H9 (cell line): ENCODE measurements at regions not wholly inside any gene's neighbourhood (a gene's known extent, or its start where the extent isn't known, plus 50 kb on each side); places are given as distances from the start of the nearest gene placed in this dataset.

Source experiments
- DNase-seq: peaks from one replicate; pipeline ENCODE4 v3.0.0-alpha.2; 2017
- H2AFZ ChIP-seq: one replicate; pipeline ENCODE4 v1.6.1; 2013; ENCODE audit warnings: mild to moderate bottlenecking, low read length, control low read depth, moderate library complexity
- H2AK5ac ChIP-seq: 2 replicates; pipeline ENCODE4 v1.6.1; 2013; ENCODE audit warnings: low read length, control low read depth, mixed read lengths; ENCODE audit not compliant: insufficient read length
- H2BK120ac ChIP-seq: one replicate; pipeline ENCODE4 v1.6.1; 2013; ENCODE audit warnings: low read depth, mild to moderate bottlenecking, low read length, control low read depth, inconsistent platforms; ENCODE audit not compliant: poor library complexity, severe bottlenecking
- H2BK12ac ChIP-seq: 2 replicates; pipeline ENCODE4 v1.6.1; 2013; ENCODE audit warnings: low read length, control low read depth, mixed read lengths, low read depth; ENCODE audit not compliant: insufficient read length
- H2BK15ac ChIP-seq: 2 replicates; pipeline ENCODE4 v1.6.1; 2013; ENCODE audit warnings: low read depth, low read length, control low read depth
- H2BK20ac ChIP-seq: one replicate; pipeline ENCODE4 v1.6.1; 2013; ENCODE audit warnings: low read depth, mild to moderate bottlenecking, low read length, control low read depth, inconsistent platforms; ENCODE audit not compliant: poor library complexity, severe bottlenecking
- H2BK5ac ChIP-seq: 2 replicates; pipeline ENCODE4 v1.6.1; 2013; ENCODE audit warnings: low read length, control low read depth, mixed read lengths; ENCODE audit not compliant: insufficient read length
- H3K14ac ChIP-seq: 2 replicates; pipeline ENCODE4 v1.6.1; 2013; ENCODE audit warnings: low read length, control low read depth; ENCODE audit not compliant: insufficient read depth
- H3K18ac ChIP-seq: 2 replicates; pipeline ENCODE4 v1.6.1; 2013; ENCODE audit warnings: low read depth, mild to moderate bottlenecking, mixed read lengths, low read length, control low read depth; ENCODE audit not compliant: insufficient read length
- H3K23ac ChIP-seq: 2 replicates; pipeline ENCODE4 v1.6.1; 2013; ENCODE audit warnings: low read length, control low read depth, mixed read lengths, low read depth; ENCODE audit not compliant: insufficient read length
- H3K23me2 ChIP-seq: 2 replicates; pipeline ENCODE4 v1.6.1; 2013; ENCODE audit warnings: low read depth, mild to moderate bottlenecking, mixed read lengths, low read length, control low read depth; ENCODE audit not compliant: insufficient read length, poor library complexity, severe bottlenecking
- H3K27ac ChIP-seq: 2 replicates; pipeline ENCODE4 v1.5.1; 2013; ENCODE audit warnings: low read length, control low read depth, mixed read lengths, low read depth; ENCODE audit not compliant: insufficient read length
- H3K27me3 ChIP-seq: 2 replicates; pipeline ENCODE4 v1.6.1; 2013; ENCODE audit warnings: low read length, control low read depth, inconsistent platforms; ENCODE audit not compliant: insufficient read depth
- H3K4ac ChIP-seq: 2 replicates; pipeline ENCODE4 v1.6.1; 2013; ENCODE audit warnings: low read depth, mild to moderate bottlenecking, control low read depth, inconsistent platforms, low read length, moderate library complexity
- H3K4me1 ChIP-seq: 2 replicates; pipeline ENCODE4 v1.6.1; 2013; ENCODE audit warnings: low read length, control low read depth, inconsistent platforms; ENCODE audit not compliant: insufficient read depth
- H3K4me2 ChIP-seq: 2 replicates; pipeline ENCODE4 v1.6.1; 2013; ENCODE audit warnings: low read length, control low read depth, mixed read lengths; ENCODE audit not compliant: insufficient read length, insufficient read depth
- H3K56ac ChIP-seq: 2 replicates; pipeline ENCODE4 v1.6.1; 2013; ENCODE audit warnings: low read depth, mild to moderate bottlenecking, mixed read lengths, low read length, control low read depth; ENCODE audit not compliant: insufficient read length
- H3K79me1 ChIP-seq: 2 replicates; pipeline ENCODE4 v1.6.1; 2013; ENCODE audit warnings: low read depth, mild to moderate bottlenecking, moderate library complexity, low read length, control low read depth, inconsistent platforms; ENCODE audit not compliant: insufficient read depth, poor library complexity, severe bottlenecking
- H3K79me2 ChIP-seq: 2 replicates; pipeline ENCODE4 v1.6.1; 2013; ENCODE audit warnings: low read length, control low read depth, inconsistent platforms; ENCODE audit not compliant: insufficient read depth
- H3K9ac ChIP-seq: 2 replicates; pipeline ENCODE4 v1.6.1; 2013; ENCODE audit warnings: low read length, control low read depth, mixed read lengths; ENCODE audit not compliant: insufficient read length; ENCODE audit errors: extremely low read depth
- H3K9me3 ChIP-seq: one replicate; pipeline ENCODE4 v1.6.1; 2013; ENCODE audit warnings: low read depth, low read length, inconsistent platforms; ENCODE audit not compliant: control insufficient read depth
- H3T11ph ChIP-seq: one replicate; pipeline ENCODE4 v1.6.1; 2013; ENCODE audit warnings: mild to moderate bottlenecking, low read length, control low read depth, inconsistent platforms
- H4K20me1 ChIP-seq: one replicate; pipeline ENCODE4 v1.6.1; 2013; ENCODE audit not compliant: control insufficient read depth, insufficient read length, insufficient read depth
- H4K5ac ChIP-seq: 2 replicates; pipeline ENCODE4 v1.6.1; 2013; ENCODE audit warnings: low read depth, mild to moderate bottlenecking, mixed read lengths, low read length, control low read depth; ENCODE audit not compliant: insufficient read length
- H4K8ac ChIP-seq: replicated peaks from 2 replicates; pipeline ENCODE4 v1.6.1; 2013; ENCODE audit warnings: low read length, control low read depth, mixed read lengths, low read depth; ENCODE audit not compliant: insufficient read length
- H4K91ac ChIP-seq: 2 replicates; pipeline ENCODE4 v1.6.1; 2013; ENCODE audit warnings: low read depth, mild to moderate bottlenecking, moderate library complexity, mixed read lengths, low read length, control low read depth; ENCODE audit not compliant: insufficient read length
- H3K27ac Mint-ChIP-seq, 3 experiments: 2 replicates in 2 of 3; 3 replicates in 1 of 3; pipeline ENCODE4 v1.8.0; 2020 to 2021; ENCODE audit warnings: mixed read lengths in 3 of 3, mild to moderate bottlenecking in 1 of 3, moderate library complexity in 1 of 3
- H3K27me3 Mint-ChIP-seq: 2 replicates; pipeline ENCODE4 v1.8.0; 2021; ENCODE audit warnings: low read depth, mild to moderate bottlenecking, moderate library complexity, mixed read lengths
- H3K36me3 Mint-ChIP-seq, 3 experiments: 2 replicates in 2 of 3; 3 replicates in 1 of 3; pipeline ENCODE4 v1.8.0; 2020 to 2021; ENCODE audit warnings: low read depth in 3 of 3, mixed read lengths in 3 of 3; ENCODE audit not compliant: insufficient read depth in 1 of 3
- H3K4me1 Mint-ChIP-seq, 2 experiments: 2 replicates each; pipeline ENCODE4 v1.8.0; 2020; ENCODE audit warnings: mixed read lengths in 2 of 2
- H3K4me3 Mint-ChIP-seq, 2 experiments: 2 replicates in 1 of 2; 3 replicates in 1 of 2; pipeline ENCODE4 v1.8.0; 2020 to 2021; ENCODE audit warnings: mild to moderate bottlenecking in 2 of 2, mixed read lengths in 2 of 2, moderate library complexity in 1 of 2
- H3K9me3 Mint-ChIP-seq, 2 experiments: 2 replicates in 1 of 2; 3 replicates in 1 of 2; pipeline ENCODE4 v1.8.0; 2020; ENCODE audit warnings: mild to moderate bottlenecking in 2 of 2, mixed read lengths in 2 of 2, moderate library complexity in 1 of 2
- WGBS: extraction: QIAGEN DNeasy Blood & Tissue Kit; methylation state at CpG from one replicate; pipeline ENCODE4 v1.1.7; 2013; ENCODE audit warnings: missing lambda C conversion rate, low lambda C conversion rate, mixed read lengths; ENCODE audit not compliant: insufficient read length; ENCODE audit errors: extremely low coverage; 5-methylcytosine and 5-hydroxymethylcytosine counted together
- TF ChIP-seq, protein P1 (sequence below): fragments of 200-600 bp; sonication (generic); conservative IDR thresholded peaks from 3 replicates; pipeline ENCODE4 v1.8.0; 2021; ENCODE audit warnings: antibody characterized with exemption, mild to moderate bottlenecking

DNA sequence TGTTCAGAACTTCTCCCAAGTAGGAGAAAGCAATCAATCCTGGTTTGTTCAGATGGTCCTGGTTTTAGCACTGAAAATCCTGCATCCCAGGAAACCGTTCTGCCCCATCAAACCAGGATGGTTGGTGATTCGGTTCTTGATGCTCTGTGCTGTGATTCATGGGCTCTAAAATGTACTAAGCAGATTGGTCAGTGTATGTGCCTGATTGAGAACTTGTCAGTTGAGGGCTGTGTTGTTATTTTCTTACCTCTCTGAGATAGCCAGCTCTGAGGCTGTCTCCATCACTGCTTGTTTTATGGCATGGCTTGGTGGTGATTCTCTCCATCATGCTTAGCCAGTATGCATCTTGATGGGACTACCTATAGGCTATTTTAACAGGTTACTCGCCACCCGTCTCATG, 246.9 kb upstream of the RBFOX1 start:
- no peak overlapping the region for H3K56ac ChIP-seq
- no peaks in the 10 kb centered on the region for H3K9me3 Mint-ChIP-seq
- H3K4me1 Mint-ChIP-seq: peaks cover 16 to 34% of the 10 kb centered on the region in 2 experiments
- no peak overlapping the region for H4K8ac ChIP-seq
- H4K5ac ChIP-seq: no peak overlapping the region
- no peak overlapping the region for H3K23ac ChIP-seq
- no peak overlapping the region for H2BK15ac ChIP-seq
- no peaks in the 10 kb centered on the region for H3K23me2 ChIP-seq
- WGBS: no CpG with 5 or more reads among the region's 4 CpGs
- no peak overlapping the region for H2BK12ac ChIP-seq
- no peak overlapping the region for H2BK120ac ChIP-seq
- TF ChIP-seq, protein P1, sequence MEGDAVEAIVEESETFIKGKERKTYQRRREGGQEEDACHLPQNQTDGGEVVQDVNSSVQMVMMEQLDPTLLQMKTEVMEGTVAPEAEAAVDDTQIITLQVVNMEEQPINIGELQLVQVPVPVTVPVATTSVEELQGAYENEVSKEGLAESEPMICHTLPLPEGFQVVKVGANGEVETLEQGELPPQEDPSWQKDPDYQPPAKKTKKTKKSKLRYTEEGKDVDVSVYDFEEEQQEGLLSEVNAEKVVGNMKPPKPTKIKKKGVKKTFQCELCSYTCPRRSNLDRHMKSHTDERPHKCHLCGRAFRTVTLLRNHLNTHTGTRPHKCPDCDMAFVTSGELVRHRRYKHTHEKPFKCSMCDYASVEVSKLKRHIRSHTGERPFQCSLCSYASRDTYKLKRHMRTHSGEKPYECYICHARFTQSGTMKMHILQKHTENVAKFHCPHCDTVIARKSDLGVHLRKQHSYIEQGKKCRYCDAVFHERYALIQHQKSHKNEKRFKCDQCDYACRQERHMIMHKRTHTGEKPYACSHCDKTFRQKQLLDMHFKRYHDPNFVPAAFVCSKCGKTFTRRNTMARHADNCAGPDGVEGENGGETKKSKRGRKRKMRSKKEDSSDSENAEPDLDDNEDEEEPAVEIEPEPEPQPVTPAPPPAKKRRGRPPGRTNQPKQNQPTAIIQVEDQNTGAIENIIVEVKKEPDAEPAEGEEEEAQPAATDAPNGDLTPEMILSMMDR: no peak
- no peak overlapping the region for H4K91ac ChIP-seq
- H3K27ac Mint-ChIP-seq: no peak overlapping the region
- no peak for DNase-seq
- no peak overlapping the region for H3K4me2 ChIP-seq
- H2BK20ac ChIP-seq: no peak overlapping the region
- no peaks in the 10 kb centered on the region for H3K27me3 ChIP-seq
- H3K4me3 Mint-ChIP-seq: no peak overlapping the region
- H3T11ph ChIP-seq: no peak overlapping the region
- H3K18ac ChIP-seq: no peak overlapping the region
- no peaks in the 10 kb centered on the region; the same call in 1 of the 2 replicates for H3K4me1 ChIP-seq
- peaks cover 21% of the 10 kb centered on the region for H3K27me3 Mint-ChIP-seq
- no peak overlapping the region for H2AK5ac ChIP-seq
- no peak overlapping the region for H3K27ac ChIP-seq
- H2BK5ac ChIP-seq: no peak overlapping the region
- H3K79me2 ChIP-seq: no peaks in the 10 kb centered on the region
- no peaks in the 10 kb centered on the region for H3K36me3 Mint-ChIP-seq
- H3K79me1 ChIP-seq: no peaks in the 10 kb centered on the region
- H3K9ac ChIP-seq: no peak overlapping the region
- H2AFZ ChIP-seq: no peak overlapping the region
- H4K20me1 ChIP-seq: no peaks in the 10 kb centered on the region
- no peak overlapping the region for H3K14ac ChIP-seq
- no peaks in the 10 kb centered on the region for H3K9me3 ChIP-seq
- H3K4ac ChIP-seq: no peak overlapping the region
